Neural cell (in vitro differentiated cells): ENCODE measurements at regions not wholly inside any gene's neighbourhood (a gene's known extent, or its start where the extent isn't known, plus 50 kb on each side); places are given as distances from the start of the nearest gene placed in this dataset.

ENCODE experiments used
- H2AFZ ChIP-seq: fragments of 200-600, 300-800 bp; sonication (generic), shearing (Covaris generic); 2 replicates; pipeline ENCODE4 v1.6.0; 2014; ENCODE audit warnings: low read depth, mild to moderate bottlenecking, antibody characterized with exemption, low read length, moderate library complexity
- H3F3A ChIP-seq: fragments of 200-600 bp; shearing (Covaris generic); 2 replicates; pipeline ENCODE4 v1.6.1; 2016; ENCODE audit warnings: mild to moderate bottlenecking, moderate library complexity, mixed read lengths, antibody characterized with exemption, low read length; ENCODE audit not compliant: insufficient read depth, poor library complexity, severe bottlenecking
- H3K27ac ChIP-seq: fragments of 200-600, 300-800 bp; sonication (generic), shearing (Covaris generic); 2 replicates; pipeline ENCODE4 v1.5.1; 2014; ENCODE audit warnings: mild to moderate bottlenecking, low read length, moderate library complexity
- H3K27me3 ChIP-seq: fragments of 300-800, 200-600 bp; sonication (generic), shearing (Covaris generic); 2 replicates; pipeline ENCODE4 v1.6.0; 2014; ENCODE audit warnings: mild to moderate bottlenecking, low read depth, low read length, moderate library complexity; ENCODE audit not compliant: insufficient read depth
- H3K36me3 ChIP-seq: fragments of 300-800, 200-600 bp; sonication (generic), shearing (Covaris generic); 2 replicates; pipeline ENCODE4 v1.5.1; 2014; ENCODE audit warnings: mild to moderate bottlenecking, antibody characterized with exemption, low read length, moderate library complexity; ENCODE audit not compliant: insufficient read depth
- H3K4me2 ChIP-seq: fragments of 300-800, 200-600 bp; sonication (generic), shearing (Covaris generic); 2 replicates; pipeline ENCODE4 v1.6.0; 2014; ENCODE audit warnings: mild to moderate bottlenecking, low read length
- H3K4me3 ChIP-seq: fragments of 300-800, 200-600 bp; sonication (generic), shearing (Covaris generic); 2 replicates; pipeline ENCODE4 v1.5.1; 2014; ENCODE audit warnings: mild to moderate bottlenecking, low read length, moderate library complexity
- H3K79me2 ChIP-seq: fragments of 200-600 bp; shearing (Covaris generic); replicated peaks from 2 replicates; pipeline ENCODE4 v1.6.0; 2014; ENCODE audit warnings: mild to moderate bottlenecking, low read length, moderate library complexity; ENCODE audit not compliant: insufficient read depth
- H3K9ac ChIP-seq: fragments of 300-800, 200-600 bp; sonication (generic), shearing (Covaris generic); 2 replicates; pipeline ENCODE4 v1.6.1; 2016; ENCODE audit warnings: mild to moderate bottlenecking, low read length, mixed read lengths
- H3K9me2 ChIP-seq: fragments of 200-600 bp; shearing (Covaris generic); 2 replicates; pipeline ENCODE4 v1.6.1; 2016; ENCODE audit warnings: mild to moderate bottlenecking, low read length, mixed read lengths; ENCODE audit not compliant: insufficient read depth
- H3K9me3 ChIP-seq: fragments of 200-600, 300-800 bp; sonication (generic), shearing (Covaris generic); 2 replicates; pipeline ENCODE4 v1.6.1; 2016; ENCODE audit warnings: mild to moderate bottlenecking, mixed run types, low read length, moderate library complexity, mixed read lengths
- H4K20me1 ChIP-seq: fragments of 200-600 bp; shearing (Covaris generic); 2 replicates; pipeline ENCODE4 v1.6.1; 2016; ENCODE audit warnings: mild to moderate bottlenecking, mixed run types; ENCODE audit not compliant: insufficient read depth
- EP300 ChIP-seq: fragments of 450-650 bp; conservative IDR thresholded peaks from 2 replicates; pipeline ENCODE4 v1.6.1; 2014; ENCODE audit warnings: antibody characterized with exemption, mild to moderate bottlenecking, moderate library complexity; ENCODE audit not compliant: poor library complexity, severe bottlenecking
- EZH2 ChIP-seq: fragments of 200-600, 300-800 bp; shearing (Covaris generic), sonication (generic); IDR thresholded peaks from 2 replicates; pipeline ENCODE4 v1.6.1; 2014; ENCODE audit warnings: antibody characterized with exemption, low read length, borderline replicate concordance, mild to moderate bottlenecking; ENCODE audit not compliant: insufficient read depth, poor library complexity, severe bottlenecking
- MXI1 ChIP-seq: fragments of 450-650 bp; conservative IDR thresholded peaks from 2 replicates; pipeline ENCODE4 v1.6.1; 2014; ENCODE audit warnings: antibody characterized with exemption, mild to moderate bottlenecking; ENCODE audit not compliant: poor library complexity, severe bottlenecking
- POLR2AphosphoS5 ChIP-seq: IDR thresholded peaks from 2 replicates; pipeline ENCODE4 v1.6.1; 2012
- RAD21 ChIP-seq: fragments of 450-650 bp; conservative IDR thresholded peaks from 2 replicates; pipeline ENCODE4 v1.6.1; 2014; ENCODE audit warnings: antibody characterized with exemption, mild to moderate bottlenecking, moderate library complexity
- SMC3 ChIP-seq: fragments of 450-650 bp; conservative IDR thresholded peaks from 2 replicates; pipeline ENCODE4 v1.6.1; 2014; ENCODE audit warnings: antibody characterized with exemption, mild to moderate bottlenecking, moderate library complexity; ENCODE audit not compliant: poor library complexity
- TAF1 ChIP-seq: IDR thresholded peaks from 2 replicates; pipeline ENCODE4 v1.6.1; 2012; ENCODE audit warnings: low read depth
- TF ChIP-seq, protein P1 (sequence below): fragments of 450-650 bp; IDR thresholded peaks from 2 replicates; pipeline ENCODE4 v1.5.1; 2014; ENCODE audit warnings: antibody characterized with exemption, mild to moderate bottlenecking, moderate library complexity; ENCODE audit not compliant: poor library complexity, severe bottlenecking
- TF ChIP-seq, protein P2 (sequence below): IDR thresholded peaks from 2 replicates; pipeline ENCODE4 v1.6.1; 2012; ENCODE audit warnings: borderline replicate concordance

DNA sequence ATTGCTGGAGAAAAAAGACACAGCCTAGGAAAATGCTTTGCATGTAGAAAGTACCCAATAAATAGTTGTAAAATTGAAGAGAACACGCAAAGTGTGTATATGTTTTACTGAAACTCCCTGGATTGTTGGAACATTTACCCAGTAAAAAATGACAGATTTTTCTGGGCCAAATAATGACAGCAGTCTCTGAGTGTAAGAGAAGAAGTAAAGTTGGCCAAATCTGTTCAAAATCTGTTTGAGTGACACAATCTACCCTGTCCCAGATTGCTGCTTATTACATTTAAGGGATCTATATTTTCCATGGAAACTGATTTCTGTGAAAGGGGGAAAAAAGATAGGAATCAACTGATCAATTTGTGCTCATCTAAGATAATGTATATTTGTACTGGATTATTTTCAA is 267.9 kb downstream of the TUSC7 start:
- H3K9ac ChIP-seq, result no peak overlapping the region
- no peaks in the 10 kb centered on the region for H3K27me3 ChIP-seq
- H3K4me3 ChIP-seq, result no peak overlapping the region
- no peaks in the 10 kb centered on the region for H3F3A ChIP-seq
- TF ChIP-seq POLR2AphosphoS5, result no peak
- no peak overlapping the region for H3K4me2 ChIP-seq
- H3K27ac ChIP-seq, result no peak overlapping the region
- no peaks in the 10 kb centered on the region for H3K9me3 ChIP-seq
- no peaks in the 10 kb centered on the region for H3K9me2 ChIP-seq
- no peak overlapping the region for H2AFZ ChIP-seq
- H3K79me2 ChIP-seq, result no peaks in the 10 kb centered on the region
- no peaks in the 10 kb centered on the region for H3K36me3 ChIP-seq
- no peaks in the 10 kb centered on the region for H4K20me1 ChIP-seq

DNA sequence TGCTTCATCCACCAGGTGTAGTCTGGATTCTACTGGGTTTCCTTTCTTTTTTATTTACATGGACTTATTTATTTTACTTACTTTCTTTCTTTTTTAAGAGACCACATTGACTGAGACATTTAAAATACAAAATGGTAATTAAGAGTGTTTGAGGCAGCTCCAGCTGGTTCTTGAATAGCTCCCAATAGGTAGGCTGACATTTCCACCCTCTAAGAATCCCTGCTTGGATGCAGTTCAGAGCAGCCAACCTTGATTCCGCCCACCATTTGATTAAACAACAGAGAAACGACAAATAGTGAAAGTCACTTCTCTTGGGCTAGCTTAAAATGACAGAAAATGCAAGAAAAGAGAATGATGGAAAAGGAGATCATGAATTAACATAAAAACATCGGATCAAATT is 270.5 kb downstream of the TUSC7 start:
- Histone ChIP-seq H3K4me3 (no peak overlapping the region), H3K9me2 (no peaks in the 10 kb centered on the region), H3F3A (no peaks in the 10 kb centered on the region), H3K79me2 (no peaks in the 10 kb centered on the region), H2AFZ (no peak overlapping the region), H4K20me1 (no peaks in the 10 kb centered on the region), H3K27ac (no peak overlapping the region), H3K4me2 (no peak overlapping the region), H3K9me3 (no peaks in the 10 kb centered on the region), H3K9ac (no peak overlapping the region), H3K36me3 (no peaks in the 10 kb centered on the region), H3K27me3 (no peaks in the 10 kb centered on the region)
- TF ChIP-seq POLR2AphosphoS5 (no peak), EZH2 (no peak), MXI1 (no peak), RAD21 (no peak), EP300 (no peak), SMC3 (no peak), TAF1 (no peak)
- TF ChIP-seq, protein P1, sequence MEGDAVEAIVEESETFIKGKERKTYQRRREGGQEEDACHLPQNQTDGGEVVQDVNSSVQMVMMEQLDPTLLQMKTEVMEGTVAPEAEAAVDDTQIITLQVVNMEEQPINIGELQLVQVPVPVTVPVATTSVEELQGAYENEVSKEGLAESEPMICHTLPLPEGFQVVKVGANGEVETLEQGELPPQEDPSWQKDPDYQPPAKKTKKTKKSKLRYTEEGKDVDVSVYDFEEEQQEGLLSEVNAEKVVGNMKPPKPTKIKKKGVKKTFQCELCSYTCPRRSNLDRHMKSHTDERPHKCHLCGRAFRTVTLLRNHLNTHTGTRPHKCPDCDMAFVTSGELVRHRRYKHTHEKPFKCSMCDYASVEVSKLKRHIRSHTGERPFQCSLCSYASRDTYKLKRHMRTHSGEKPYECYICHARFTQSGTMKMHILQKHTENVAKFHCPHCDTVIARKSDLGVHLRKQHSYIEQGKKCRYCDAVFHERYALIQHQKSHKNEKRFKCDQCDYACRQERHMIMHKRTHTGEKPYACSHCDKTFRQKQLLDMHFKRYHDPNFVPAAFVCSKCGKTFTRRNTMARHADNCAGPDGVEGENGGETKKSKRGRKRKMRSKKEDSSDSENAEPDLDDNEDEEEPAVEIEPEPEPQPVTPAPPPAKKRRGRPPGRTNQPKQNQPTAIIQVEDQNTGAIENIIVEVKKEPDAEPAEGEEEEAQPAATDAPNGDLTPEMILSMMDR, result no peak
- TF ChIP-seq, protein P2, sequence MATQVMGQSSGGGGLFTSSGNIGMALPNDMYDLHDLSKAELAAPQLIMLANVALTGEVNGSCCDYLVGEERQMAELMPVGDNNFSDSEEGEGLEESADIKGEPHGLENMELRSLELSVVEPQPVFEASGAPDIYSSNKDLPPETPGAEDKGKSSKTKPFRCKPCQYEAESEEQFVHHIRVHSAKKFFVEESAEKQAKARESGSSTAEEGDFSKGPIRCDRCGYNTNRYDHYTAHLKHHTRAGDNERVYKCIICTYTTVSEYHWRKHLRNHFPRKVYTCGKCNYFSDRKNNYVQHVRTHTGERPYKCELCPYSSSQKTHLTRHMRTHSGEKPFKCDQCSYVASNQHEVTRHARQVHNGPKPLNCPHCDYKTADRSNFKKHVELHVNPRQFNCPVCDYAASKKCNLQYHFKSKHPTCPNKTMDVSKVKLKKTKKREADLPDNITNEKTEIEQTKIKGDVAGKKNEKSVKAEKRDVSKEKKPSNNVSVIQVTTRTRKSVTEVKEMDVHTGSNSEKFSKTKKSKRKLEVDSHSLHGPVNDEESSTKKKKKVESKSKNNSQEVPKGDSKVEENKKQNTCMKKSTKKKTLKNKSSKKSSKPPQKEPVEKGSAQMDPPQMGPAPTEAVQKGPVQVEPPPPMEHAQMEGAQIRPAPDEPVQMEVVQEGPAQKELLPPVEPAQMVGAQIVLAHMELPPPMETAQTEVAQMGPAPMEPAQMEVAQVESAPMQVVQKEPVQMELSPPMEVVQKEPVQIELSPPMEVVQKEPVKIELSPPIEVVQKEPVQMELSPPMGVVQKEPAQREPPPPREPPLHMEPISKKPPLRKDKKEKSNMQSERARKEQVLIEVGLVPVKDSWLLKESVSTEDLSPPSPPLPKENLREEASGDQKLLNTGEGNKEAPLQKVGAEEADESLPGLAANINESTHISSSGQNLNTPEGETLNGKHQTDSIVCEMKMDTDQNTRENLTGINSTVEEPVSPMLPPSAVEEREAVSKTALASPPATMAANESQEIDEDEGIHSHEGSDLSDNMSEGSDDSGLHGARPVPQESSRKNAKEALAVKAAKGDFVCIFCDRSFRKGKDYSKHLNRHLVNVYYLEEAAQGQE, result no peak

DNA sequence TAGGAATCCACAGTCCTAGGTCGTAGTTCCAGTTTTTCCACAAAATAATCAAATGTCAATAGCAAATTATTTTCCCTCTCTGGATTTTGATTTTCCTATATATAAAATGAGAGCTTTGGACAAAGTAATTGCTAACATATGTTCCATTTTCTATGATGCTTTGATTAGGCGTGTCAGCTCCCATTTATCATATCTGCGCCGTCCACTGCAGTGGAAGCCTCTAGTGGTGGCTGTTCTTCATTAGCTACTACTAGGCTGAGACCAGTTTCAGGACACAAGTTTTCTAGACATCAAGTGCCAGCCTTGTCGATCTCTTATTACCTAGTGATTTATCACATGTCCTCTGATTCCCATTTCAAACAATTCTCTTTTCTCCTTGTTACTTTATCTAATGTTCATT is 271.5 kb downstream of the TUSC7 start:
- H3F3A ChIP-seq, result no peaks in the 10 kb centered on the region
- no peaks in the 10 kb centered on the region for H3K9me2 ChIP-seq
- H3K27ac ChIP-seq, result no peak overlapping the region
- H3K36me3 ChIP-seq, result no peaks in the 10 kb centered on the region
- TF ChIP-seq, protein P1, result no peak
- TF ChIP-seq EZH2 (no peak), TAF1 (no peak), RAD21 (no peak), MXI1 (no peak), POLR2AphosphoS5 (no peak), EP300 (no peak), SMC3 (no peak)
- TF ChIP-seq, protein P2, result no peak
- H3K4me2 ChIP-seq, result no peak overlapping the region
- H3K9me3 ChIP-seq, result no peaks in the 10 kb centered on the region
- H4K20me1 ChIP-seq, result no peaks in the 10 kb centered on the region
- no peak overlapping the region for H2AFZ ChIP-seq
- no peak overlapping the region for H3K4me3 ChIP-seq
- no peak overlapping the region for H3K9ac ChIP-seq
- no peaks in the 10 kb centered on the region for H3K27me3 ChIP-seq
- no peaks in the 10 kb centered on the region for H3K79me2 ChIP-seq
